Neuronal stem cell (in vitro differentiated cells): ENCODE measurements at regions not wholly inside any gene's neighbourhood (a gene's known extent, or its start where the extent isn't known, plus 50 kb on each side); places are given as distances from the start of the nearest gene placed in this dataset.

ENCODE experiments used
- DNase-seq: peaks from one replicate; pipeline ENCODE4 v3.0.0-alpha.2; 2013; ENCODE audit warnings: low spot score
- H2AFZ ChIP-seq: one replicate; pipeline ENCODE4 v1.6.1; 2013; ENCODE audit warnings: mild to moderate bottlenecking, low read length, inconsistent platforms
- H2AK5ac ChIP-seq: 2 replicates; pipeline ENCODE4 v1.6.1; 2013; ENCODE audit warnings: low read depth, mild to moderate bottlenecking, inconsistent platforms, low read length, moderate library complexity, mixed read lengths
- H2BK120ac ChIP-seq: 2 replicates; pipeline ENCODE4 v1.6.1; 2013; ENCODE audit warnings: low read depth, mild to moderate bottlenecking, inconsistent platforms, low read length, moderate library complexity, mixed read lengths
- H2BK12ac ChIP-seq: one replicate; pipeline ENCODE4 v1.6.1; 2013; ENCODE audit warnings: low read length, inconsistent platforms
- H2BK15ac ChIP-seq: 2 replicates; pipeline ENCODE4 v1.6.1; 2013; ENCODE audit warnings: mild to moderate bottlenecking, low read length, inconsistent platforms, mixed read lengths
- H2BK5ac ChIP-seq: one replicate; pipeline ENCODE4 v1.6.1; 2013; ENCODE audit warnings: inconsistent platforms, mild to moderate bottlenecking, low read length, moderate library complexity
- H3K14ac ChIP-seq: one replicate; pipeline ENCODE4 v1.6.1; 2013; ENCODE audit warnings: low read length, inconsistent platforms
- H3K18ac ChIP-seq: 2 replicates; pipeline ENCODE4 v1.6.1; 2013; ENCODE audit warnings: low read length, inconsistent platforms
- H3K23ac ChIP-seq: 2 replicates; pipeline ENCODE4 v1.6.1; 2013; ENCODE audit warnings: low read depth, mild to moderate bottlenecking, mixed read lengths, low read length, inconsistent platforms; ENCODE audit not compliant: poor library complexity
- H3K27ac ChIP-seq: replicated peaks from 3 replicates; pipeline ENCODE4 v1.5.1; 2013; ENCODE audit warnings: low read length, inconsistent platforms
- H3K27me3 ChIP-seq, 3 experiments: 2 replicates each; pipeline ENCODE4 v1.6.1; 2013; ENCODE audit warnings: low read length in 3 of 3, mild to moderate bottlenecking in 2 of 3, inconsistent platforms in 1 of 3, low read depth in 1 of 3, mixed read lengths in 1 of 3, moderate library complexity in 1 of 3; ENCODE audit not compliant: control insufficient read depth in 3 of 3, insufficient read depth in 3 of 3
- H3K36me3 ChIP-seq, 2 donors: replicated peaks in 1 of 2; 2 replicates each; pipeline ENCODE4 v1.6.1; 2013; ENCODE audit warnings: low read length in 2 of 2; ENCODE audit not compliant: control insufficient read depth in 2 of 2, insufficient read depth in 2 of 2
- H3K4ac ChIP-seq: 2 replicates; pipeline ENCODE4 v1.6.1; 2013; ENCODE audit warnings: inconsistent platforms, mild to moderate bottlenecking, low read length, moderate library complexity
- H3K4me1 ChIP-seq, 2 donors: 1 replicate in 1 of 2; 2 replicates in 1 of 2; pipeline ENCODE4 v1.6.1; 2013; ENCODE audit warnings: low read length in 2 of 2, low read depth in 1 of 2; ENCODE audit not compliant: control insufficient read depth in 2 of 2, insufficient read depth in 1 of 2
- H3K4me2 ChIP-seq: one replicate; pipeline ENCODE4 v1.6.1; 2013; ENCODE audit warnings: mild to moderate bottlenecking, low read length, inconsistent platforms; ENCODE audit not compliant: insufficient read depth, poor library complexity, severe bottlenecking
- H3K4me3 ChIP-seq, 2 donors: 2 replicates each; pipeline ENCODE4 v1.5.1; 2013; ENCODE audit warnings: low read length in 2 of 2, mild to moderate bottlenecking in 2 of 2, inconsistent platforms in 1 of 2, moderate library complexity in 1 of 2
- H3K79me1 ChIP-seq: one replicate; pipeline ENCODE4 v1.6.1; 2013; ENCODE audit warnings: low read depth, mild to moderate bottlenecking, inconsistent platforms, low read length, moderate library complexity
- H3K9ac ChIP-seq: one replicate; pipeline ENCODE4 v1.6.1; 2013; ENCODE audit warnings: mild to moderate bottlenecking, low read depth, low read length, inconsistent platforms; ENCODE audit not compliant: poor library complexity
- H3K9me3 ChIP-seq, 2 donors: replicated peaks in 1 of 2; 2 replicates each; pipeline versions ENCODE3 to v1.6.1; 2013; ENCODE audit warnings: low read length in 2 of 2, mild to moderate bottlenecking in 2 of 2, inconsistent platforms in 1 of 2, low read depth in 1 of 2, mixed read lengths in 1 of 2, moderate library complexity in 1 of 2; ENCODE audit not compliant: control insufficient read depth in 2 of 2, insufficient read depth in 1 of 2
- H4K8ac ChIP-seq: one replicate; pipeline ENCODE4 v1.6.1; 2013; ENCODE audit warnings: low read depth, mild to moderate bottlenecking, inconsistent platforms, low read length, moderate library complexity
- H4K91ac ChIP-seq: one replicate; pipeline ENCODE4 v1.6.1; 2013; ENCODE audit warnings: low read length, low read depth, mild to moderate bottlenecking, inconsistent platforms; ENCODE audit not compliant: poor library complexity
- WGBS, 2 donors: extraction: QIAGEN DNeasy Blood & Tissue Kit; methylation state at CpG; one replicate each; pipeline ENCODE4 v1.1.7; 2013; ENCODE audit warnings: missing lambda C conversion rate in 2 of 2, mixed read lengths in 1 of 2; ENCODE audit not compliant: insufficient read length in 2 of 2, insufficient replicate concordance in 1 of 2; ENCODE audit errors: extremely low coverage in 2 of 2; 5-methylcytosine and 5-hydroxymethylcytosine counted together

DNA sequence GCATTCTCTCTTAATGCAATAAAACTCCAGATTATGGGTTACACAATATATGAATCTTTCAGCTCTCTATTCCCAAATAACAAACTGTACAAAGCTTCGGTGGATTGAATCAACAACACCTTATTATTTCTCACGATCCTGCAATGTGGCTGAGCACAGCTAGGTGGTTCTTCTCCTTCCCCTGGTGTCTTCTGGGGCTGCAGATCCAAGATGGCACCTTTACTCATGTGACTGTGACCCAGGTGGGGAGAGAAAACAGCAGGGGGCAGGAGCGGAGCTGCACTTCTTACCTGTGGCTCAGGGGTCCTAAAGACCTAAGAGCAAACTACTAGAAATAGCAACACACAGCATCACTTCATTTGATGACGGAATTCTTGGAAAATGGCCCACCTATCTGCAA, 233.1 kb downstream of the IRX1 start:
- no peaks in the 10 kb centered on the region for H3K9me3 ChIP-seq
- H2BK15ac ChIP-seq, result no peak overlapping the region
- no peak for DNase-seq
- H4K91ac ChIP-seq, result no peak overlapping the region
- H3K4me1 ChIP-seq, result peaks cover 2 to 5% of the 10 kb centered on the region in 2 donors
- H3K27me3 ChIP-seq, result no peaks in the 10 kb centered on the region
- H2BK5ac ChIP-seq, result no peak overlapping the region
- no peak overlapping the region for H3K4me2 ChIP-seq
- no peak overlapping the region for H3K18ac ChIP-seq
- H3K4ac ChIP-seq, result no peak overlapping the region
- H4K8ac ChIP-seq, result no peak overlapping the region
- H2AK5ac ChIP-seq, result no peak overlapping the region
- no peak overlapping the region for H3K14ac ChIP-seq
- H3K4me3 ChIP-seq, result no peak overlapping the region
- no peak overlapping the region for H2BK120ac ChIP-seq
- no peaks in the 10 kb centered on the region for H3K36me3 ChIP-seq
- H3K23ac ChIP-seq, result no peak overlapping the region
- H3K27ac ChIP-seq, result no peak overlapping the region
- no peaks in the 10 kb centered on the region for H3K79me1 ChIP-seq
- H2BK12ac ChIP-seq, result no peak overlapping the region
- no CpG with 5 or more reads among the region's 4 CpGs for WGBS, 2 donors
- H2AFZ ChIP-seq, result no peak overlapping the region
- H3K9ac ChIP-seq, result no peak overlapping the region

GRCh38 chr5:3833566-3833965, 237.9 kb downstream of the IRX1 start:
- H3K27ac ChIP-seq, result no peak overlapping the region
- no peak overlapping the region for H4K91ac ChIP-seq
- no peak overlapping the region for H2AFZ ChIP-seq
- H2BK120ac ChIP-seq, result no peak overlapping the region
- H3K79me1 ChIP-seq, result no peaks in the 10 kb centered on the region
- H4K8ac ChIP-seq, result no peak overlapping the region
- H3K27me3 ChIP-seq, result no peaks in the 10 kb centered on the region
- no peak overlapping the region for H3K9ac ChIP-seq
- H2BK15ac ChIP-seq, result no peak overlapping the region
- H3K18ac ChIP-seq, result no peak overlapping the region
- H3K23ac ChIP-seq, result no peak overlapping the region
- H3K4me3 ChIP-seq, result no peak overlapping the region
- H3K4me1 ChIP-seq, result no peaks in the 10 kb centered on the region
- WGBS, 2 donors, result no CpG with 5 or more reads among the region's 3 CpGs
- no peak overlapping the region for H3K4ac ChIP-seq
- no peak overlapping the region for H2BK5ac ChIP-seq
- no peak overlapping the region for H2AK5ac ChIP-seq
- H3K9me3 ChIP-seq, result no peaks in the 10 kb centered on the region
- no peak overlapping the region for H3K14ac ChIP-seq
- no peak for DNase-seq
- no peak overlapping the region for H3K4me2 ChIP-seq
- no peaks in the 10 kb centered on the region for H3K36me3 ChIP-seq
- H2BK12ac ChIP-seq, result no peak overlapping the region

GRCh38 chr5:3835811-3836210, 240.2 kb downstream of the IRX1 start:
- Histone ChIP-seq H3K27me3 (no peaks in the 10 kb centered on the region), H3K18ac (no peak overlapping the region)
- WGBS, 2 donors, result no CpG with 5 or more reads among the region's 8 CpGs

DNA sequence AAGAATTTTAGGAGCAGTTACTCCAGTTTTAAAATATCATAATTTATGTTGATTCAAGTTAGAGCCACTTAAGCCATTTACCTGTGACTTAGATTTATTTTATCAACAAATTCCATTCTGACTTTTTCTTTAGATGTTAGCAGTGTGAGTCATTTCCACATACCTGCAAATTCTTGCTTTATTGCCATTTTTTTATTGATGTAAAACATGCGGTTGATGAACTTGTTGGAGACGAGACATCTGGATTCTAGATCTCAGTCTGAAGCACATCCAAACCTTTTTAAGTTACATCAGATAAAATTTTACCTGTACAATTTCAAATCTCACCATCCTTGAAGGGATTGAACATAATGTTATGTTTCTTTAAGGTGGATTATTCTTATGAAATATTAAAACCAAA, 240.9 kb downstream of the IRX1 start:
- WGBS, 2 donors, result no CpG with 5 or more reads among the region's 2 CpGs

More at GRCh38 chr5:3835811-3836210, 240.2 kb downstream of the IRX1 start:
- no peak overlapping the region for H2BK12ac ChIP-seq
- no peaks in the 10 kb centered on the region for H3K36me3 ChIP-seq
- no peak overlapping the region for H3K9ac ChIP-seq
- H3K4me1 ChIP-seq, result peaks cover 0 to 1% of the 10 kb centered on the region in 2 donors
- no peak overlapping the region for H2BK15ac ChIP-seq
- H4K8ac ChIP-seq, result no peak overlapping the region
- H3K27ac ChIP-seq, result no peak overlapping the region
- no peak overlapping the region for H3K14ac ChIP-seq
- DNase-seq, result no peak
- no peak overlapping the region for H4K91ac ChIP-seq
- no peak overlapping the region for H3K4ac ChIP-seq
- no peak overlapping the region for H3K4me3 ChIP-seq
- H3K23ac ChIP-seq, result peak overlapping the region; percentile 58
- no peak overlapping the region for H2BK5ac ChIP-seq
- H3K9me3 ChIP-seq, result no peaks in the 10 kb centered on the region
- no peak overlapping the region for H2BK120ac ChIP-seq
- no peaks in the 10 kb centered on the region for H3K79me1 ChIP-seq
- no peak overlapping the region for H3K4me2 ChIP-seq
- no peak overlapping the region for H2AFZ ChIP-seq
- no peak overlapping the region for H2AK5ac ChIP-seq

More for the DNA sequence above, 240.9 kb downstream of the IRX1 start:
- Histone ChIP-seq H3K4me2 (no peak overlapping the region), H3K27me3 (no peaks in the 10 kb centered on the region), H3K23ac (no peak overlapping the region), H4K8ac (no peak overlapping the region), H3K18ac (no peak overlapping the region), H3K36me3 (no peaks in the 10 kb centered on the region), H3K9ac (no peak overlapping the region), H4K91ac (no peak overlapping the region), H2AK5ac (no peak overlapping the region), H3K27ac (no peak overlapping the region), H3K79me1 (no peaks in the 10 kb centered on the region), H2BK5ac (no peak overlapping the region), H3K14ac (no peak overlapping the region), H3K4ac (no peak overlapping the region), H3K4me3 (no peak overlapping the region), H2BK120ac (no peak overlapping the region), H2AFZ (no peak overlapping the region), H3K4me1 (peaks cover 0 to 1% of the 10 kb centered on the region in 2 donors), H3K9me3 (no peaks in the 10 kb centered on the region), H2BK15ac (no peak overlapping the region), H2BK12ac (no peak overlapping the region)
- no peak for DNase-seq
